Endodermal cell (in vitro differentiated cells): ENCODE measurements at regions not wholly inside any gene's neighbourhood (a gene's known extent, or its start where the extent isn't known, plus 50 kb on each side); places are given as distances from the start of the nearest gene placed in this dataset.

Source experiments
- DNase-seq: peaks from one replicate; pipeline ENCODE4 v3.0.0-alpha.2; 2017
- H3K27ac ChIP-seq: 2 replicates; pipeline ENCODE4 v1.5.1; 2013; ENCODE audit warnings: mild to moderate bottlenecking, low read depth, low read length, moderate library complexity
- H3K27me3 ChIP-seq: 2 replicates; pipeline ENCODE4 v1.6.1; 2013; ENCODE audit warnings: mild to moderate bottlenecking, low read length, moderate library complexity; ENCODE audit not compliant: insufficient read depth, control insufficient read depth, poor library complexity, severe bottlenecking
- H3K36me3 ChIP-seq: 2 replicates; pipeline ENCODE4 v1.7.0; 2013; ENCODE audit warnings: mild to moderate bottlenecking, low read length, moderate library complexity; ENCODE audit not compliant: control insufficient read depth, insufficient read depth
- H3K4me1 ChIP-seq: one replicate; pipeline ENCODE4 v1.7.0; 2013; ENCODE audit warnings: low read length; ENCODE audit not compliant: control insufficient read depth, insufficient read depth
- H3K4me3 ChIP-seq: 2 replicates; pipeline ENCODE4 v1.5.1; 2013; ENCODE audit warnings: mild to moderate bottlenecking, low read length, moderate library complexity
- H3K9ac ChIP-seq: 2 replicates; pipeline ENCODE4 v1.6.1; 2013; ENCODE audit warnings: mild to moderate bottlenecking, low read length, moderate library complexity; ENCODE audit not compliant: poor library complexity, severe bottlenecking; ENCODE audit errors: extremely low read depth
- H3K9me3 ChIP-seq: 2 replicates; pipeline ENCODE4 v1.6.1; 2013; ENCODE audit warnings: mild to moderate bottlenecking, low read length, moderate library complexity; ENCODE audit not compliant: control insufficient read depth
- H3K27ac Mint-ChIP-seq: 2 replicates; pipeline ENCODE4 v1.8.0; 2020; ENCODE audit warnings: mixed read lengths
- H3K27me3 Mint-ChIP-seq: 2 replicates; pipeline ENCODE4 v1.8.0; 2021; ENCODE audit warnings: mild to moderate bottlenecking, mixed read lengths; ENCODE audit not compliant: insufficient read depth
- H3K36me3 Mint-ChIP-seq: 2 replicates; pipeline ENCODE4 v1.8.0; 2020; ENCODE audit warnings: low read depth, mixed read lengths
- H3K4me1 Mint-ChIP-seq: 2 replicates; pipeline ENCODE4 v1.8.0; 2020; ENCODE audit warnings: mixed read lengths
- H3K4me3 Mint-ChIP-seq: 2 replicates; pipeline ENCODE4 v1.8.0; 2020; ENCODE audit warnings: mild to moderate bottlenecking, moderate library complexity, mixed read lengths
- H3K9me3 Mint-ChIP-seq: 2 replicates; pipeline ENCODE4 v1.8.0; 2020; ENCODE audit warnings: mild to moderate bottlenecking, mixed read lengths
- WGBS, 2 experiments: methylation state at CpG; one replicate each; pipeline versions ENCODE4 v1.1.5 to v1.1.7; 2013; ENCODE audit warnings: missing lambda C conversion rate in 2 of 2, mixed read lengths in 1 of 2; ENCODE audit not compliant: insufficient coverage in 1 of 2, insufficient read length in 1 of 2; 5-methylcytosine and 5-hydroxymethylcytosine counted together
- TF ChIP-seq, protein P1 (sequence below): fragments of 200-600 bp; sonication (generic); conservative IDR thresholded peaks from 2 replicates; pipeline ENCODE4 v1.5.0; 2021; ENCODE audit warnings: antibody characterized with exemption, mild to moderate bottlenecking

DNA sequence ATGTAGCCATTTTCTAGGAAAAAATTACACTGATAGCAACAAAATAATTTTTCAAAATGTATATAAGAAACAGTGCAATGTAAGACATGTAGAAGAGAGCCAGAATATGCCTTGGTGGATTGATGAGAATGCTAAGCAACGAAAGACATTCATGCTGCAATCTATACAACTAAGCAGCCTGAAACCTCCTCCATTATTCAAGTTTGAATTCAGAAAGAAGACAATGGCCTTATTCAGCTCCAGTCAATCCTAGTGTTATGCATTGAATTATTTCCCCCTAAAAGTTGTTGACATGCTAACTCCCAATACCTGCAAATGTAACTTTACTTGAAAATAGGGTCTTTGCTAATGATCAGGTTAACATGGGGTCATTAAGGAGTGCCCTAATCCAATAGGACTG lies 73.5 kb downstream of the BTG1 start:
- no peaks in the 10 kb centered on the region for H3K4me1 ChIP-seq
- H3K27ac ChIP-seq, result peak overlapping the region; percentile 19
- WGBS, 2 experiments, result 60 to 91% methylated on average over 1 of the region's 1 CpG
- no peak overlapping the region for H3K27ac Mint-ChIP-seq
- H3K4me3 ChIP-seq, result no peak overlapping the region
- H3K27me3 Mint-ChIP-seq, result no peaks in the 10 kb centered on the region
- H3K4me3 Mint-ChIP-seq, result no peak overlapping the region
- no peaks in the 10 kb centered on the region for H3K36me3 Mint-ChIP-seq
- no peak overlapping the region for H3K9ac ChIP-seq
- H3K4me1 Mint-ChIP-seq, result peaks cover 8% of the 10 kb centered on the region
- TF ChIP-seq, protein P1, sequence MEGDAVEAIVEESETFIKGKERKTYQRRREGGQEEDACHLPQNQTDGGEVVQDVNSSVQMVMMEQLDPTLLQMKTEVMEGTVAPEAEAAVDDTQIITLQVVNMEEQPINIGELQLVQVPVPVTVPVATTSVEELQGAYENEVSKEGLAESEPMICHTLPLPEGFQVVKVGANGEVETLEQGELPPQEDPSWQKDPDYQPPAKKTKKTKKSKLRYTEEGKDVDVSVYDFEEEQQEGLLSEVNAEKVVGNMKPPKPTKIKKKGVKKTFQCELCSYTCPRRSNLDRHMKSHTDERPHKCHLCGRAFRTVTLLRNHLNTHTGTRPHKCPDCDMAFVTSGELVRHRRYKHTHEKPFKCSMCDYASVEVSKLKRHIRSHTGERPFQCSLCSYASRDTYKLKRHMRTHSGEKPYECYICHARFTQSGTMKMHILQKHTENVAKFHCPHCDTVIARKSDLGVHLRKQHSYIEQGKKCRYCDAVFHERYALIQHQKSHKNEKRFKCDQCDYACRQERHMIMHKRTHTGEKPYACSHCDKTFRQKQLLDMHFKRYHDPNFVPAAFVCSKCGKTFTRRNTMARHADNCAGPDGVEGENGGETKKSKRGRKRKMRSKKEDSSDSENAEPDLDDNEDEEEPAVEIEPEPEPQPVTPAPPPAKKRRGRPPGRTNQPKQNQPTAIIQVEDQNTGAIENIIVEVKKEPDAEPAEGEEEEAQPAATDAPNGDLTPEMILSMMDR, result no peak
- no peaks in the 10 kb centered on the region for H3K9me3 ChIP-seq
- H3K9me3 Mint-ChIP-seq, result peaks cover 6% of the 10 kb centered on the region
- no peaks in the 10 kb centered on the region for H3K36me3 ChIP-seq
- no peaks in the 10 kb centered on the region for H3K27me3 ChIP-seq
- no peak for DNase-seq

DNA sequence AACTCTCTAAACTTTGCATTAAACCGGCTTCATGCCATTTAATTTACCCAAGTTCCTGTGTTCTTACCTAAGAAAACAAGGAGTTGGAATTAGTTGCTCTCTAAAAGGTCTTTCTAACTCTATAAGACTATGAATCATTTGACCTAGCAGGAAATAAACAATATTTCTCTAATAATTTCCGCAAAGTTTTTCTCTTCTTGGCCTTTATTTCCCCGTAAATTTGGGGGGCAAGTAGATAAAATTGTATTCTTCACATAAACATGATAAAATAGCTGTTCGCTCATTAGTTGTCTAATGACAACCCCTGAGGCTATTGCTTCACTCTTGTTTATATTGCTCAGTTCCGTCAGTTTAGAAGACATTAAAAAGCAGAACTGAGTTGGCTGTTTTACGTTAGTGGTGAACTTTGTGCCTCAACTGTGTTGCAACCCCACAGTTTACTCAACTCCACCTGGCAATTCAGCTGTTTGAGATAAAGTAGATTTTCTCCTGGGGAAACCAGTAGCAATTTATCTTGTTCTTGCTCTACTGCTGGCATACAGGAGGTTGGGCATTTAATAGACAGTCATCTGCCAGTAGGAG lies 74.7 kb downstream of the BTG1 start:
- H3K4me1 Mint-ChIP-seq, result peaks cover 8% of the 10 kb centered on the region
- H3K27ac ChIP-seq, result no peak overlapping the region
- no peaks in the 10 kb centered on the region for H3K36me3 Mint-ChIP-seq

DNA sequence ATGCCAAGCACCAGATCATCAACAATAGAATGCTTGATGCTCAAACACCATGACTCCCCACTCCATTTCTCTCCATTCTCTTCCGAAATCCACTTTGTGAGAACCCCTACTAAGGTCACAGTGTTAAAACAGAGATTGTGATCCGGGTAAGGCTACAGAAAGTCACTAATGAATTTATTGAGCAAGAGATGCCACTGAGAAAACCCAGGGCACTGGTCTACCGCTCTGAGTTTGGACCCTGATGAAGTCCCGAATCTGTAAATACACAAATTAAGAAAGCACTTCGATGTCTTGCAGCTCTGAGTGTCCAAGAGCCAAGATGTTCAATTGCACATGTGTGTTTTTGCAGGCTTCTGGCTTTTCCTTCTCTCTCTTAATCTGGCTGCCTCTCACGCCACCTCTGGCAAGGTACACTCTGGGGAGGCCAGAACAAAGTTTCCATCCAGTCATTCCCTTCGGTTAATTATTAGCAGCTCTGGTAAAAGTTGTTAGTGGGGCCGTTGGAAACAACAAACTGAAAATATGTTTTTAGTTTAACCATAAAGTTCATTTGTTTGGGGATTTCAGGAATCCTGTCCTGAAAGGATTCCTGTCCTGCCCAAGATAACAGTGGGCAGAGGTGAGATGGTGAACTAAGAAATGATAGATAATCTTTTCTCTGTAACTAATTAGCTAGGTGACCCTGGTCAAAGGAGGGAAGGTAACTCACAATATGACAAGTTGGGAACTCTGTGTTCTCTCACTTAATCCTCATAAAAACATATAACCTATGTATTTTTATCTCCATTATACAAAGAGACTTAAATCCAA lies 75.4 kb downstream of the BTG1 start:
- Mint-ChIP-seq H3K36me3 (no peaks in the 10 kb centered on the region), H3K4me3 (no peak overlapping the region), H3K4me1 (peaks cover 8% of the 10 kb centered on the region), H3K9me3 (peaks cover 6% of the 10 kb centered on the region), H3K27me3 (no peaks in the 10 kb centered on the region), H3K27ac (no peak overlapping the region)
- no peak for DNase-seq
- Histone ChIP-seq H3K36me3 (no peaks in the 10 kb centered on the region), H3K4me1 (no peaks in the 10 kb centered on the region), H3K9ac (no peak overlapping the region), H3K4me3 (no peak overlapping the region), H3K27me3 (no peaks in the 10 kb centered on the region), H3K9me3 (no peaks in the 10 kb centered on the region), H3K27ac (no peak overlapping the region)
- TF ChIP-seq, protein P1, result no peak
- 87 to 92% methylated on average over 7 to 8 of the region's 8 CpGs for WGBS, 2 experiments

More for the DNA sequence above, 74.7 kb downstream of the BTG1 start:
- Histone ChIP-seq H3K4me1 (no peaks in the 10 kb centered on the region), H3K9ac (no peak overlapping the region), H3K4me3 (no peak overlapping the region), H3K27me3 (no peaks in the 10 kb centered on the region), H3K9me3 (no peaks in the 10 kb centered on the region), H3K36me3 (no peaks in the 10 kb centered on the region)
- no peak for DNase-seq
- no peak overlapping the region for H3K27ac Mint-ChIP-seq
- TF ChIP-seq, protein P1, result no peak
- 95 to 97% methylated on average over 2 to 6 of the region's 6 CpGs for WGBS, 2 experiments
- no peak overlapping the region for H3K4me3 Mint-ChIP-seq
- peaks cover 6% of the 10 kb centered on the region for H3K9me3 Mint-ChIP-seq
- no peaks in the 10 kb centered on the region for H3K27me3 Mint-ChIP-seq
